Peyer's patch (tissue), 4 donors: ENCODE measurements at regions not wholly inside any gene's neighbourhood (a gene's known extent, or its start where the extent isn't known, plus 50 kb on each side); places are given as distances from the start of the nearest gene placed in this dataset.

Experiments
- POLR2A ChIP-seq, 2 donors: fragments of 450-650 bp; IDR thresholded peaks; one replicate each; pipeline ENCODE4 v1.5.1; 2017; ENCODE audit warnings: antibody characterized with exemption in 2 of 2, mild to moderate bottlenecking in 2 of 2, moderate library complexity in 2 of 2
- TF ChIP-seq, protein P1 (sequence below), 6 experiments: fragments of 450-650 bp in 4 of 6; fragments of 200-600 bp in 2 of 6; sonication (generic) in 1 of 6; IDR thresholded peaks; one replicate each; pipeline ENCODE4 v1.5.1; 2017 to 2019; ENCODE audit warnings: antibody characterized with exemption in 6 of 6, mild to moderate bottlenecking in 3 of 6, moderate library complexity in 1 of 6

- TF ChIP-seq, protein P1, sequence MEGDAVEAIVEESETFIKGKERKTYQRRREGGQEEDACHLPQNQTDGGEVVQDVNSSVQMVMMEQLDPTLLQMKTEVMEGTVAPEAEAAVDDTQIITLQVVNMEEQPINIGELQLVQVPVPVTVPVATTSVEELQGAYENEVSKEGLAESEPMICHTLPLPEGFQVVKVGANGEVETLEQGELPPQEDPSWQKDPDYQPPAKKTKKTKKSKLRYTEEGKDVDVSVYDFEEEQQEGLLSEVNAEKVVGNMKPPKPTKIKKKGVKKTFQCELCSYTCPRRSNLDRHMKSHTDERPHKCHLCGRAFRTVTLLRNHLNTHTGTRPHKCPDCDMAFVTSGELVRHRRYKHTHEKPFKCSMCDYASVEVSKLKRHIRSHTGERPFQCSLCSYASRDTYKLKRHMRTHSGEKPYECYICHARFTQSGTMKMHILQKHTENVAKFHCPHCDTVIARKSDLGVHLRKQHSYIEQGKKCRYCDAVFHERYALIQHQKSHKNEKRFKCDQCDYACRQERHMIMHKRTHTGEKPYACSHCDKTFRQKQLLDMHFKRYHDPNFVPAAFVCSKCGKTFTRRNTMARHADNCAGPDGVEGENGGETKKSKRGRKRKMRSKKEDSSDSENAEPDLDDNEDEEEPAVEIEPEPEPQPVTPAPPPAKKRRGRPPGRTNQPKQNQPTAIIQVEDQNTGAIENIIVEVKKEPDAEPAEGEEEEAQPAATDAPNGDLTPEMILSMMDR (IDR thresholded peaks at IDR 0.05): no peak
- TF ChIP-seq POLR2A (IDR thresholded peaks at IDR 0.05): no peak
Measured at GRCh38 chr6:103734016-103734415, 1125.7 kb downstream of the HACE1 start.
